K562 (cell line): ENCODE measurements at regions not wholly inside any gene's neighbourhood (a gene's known extent, or its start where the extent isn't known, plus 50 kb on each side); places are given as distances from the start of the nearest gene placed in this dataset.

Experiments
- DACH1 ChIP-seq: fragments of 450-650 bp; IDR thresholded peaks from 2 replicates; pipeline ENCODE4 v1.6.1; 2018; ENCODE audit not compliant: partially characterized antibody
- DEAF1 ChIP-seq: fragments of 450-650 bp; formaldehyde crosslinking; IDR thresholded peaks from 2 replicates; pipeline ENCODE4 v1.4.0; 2020; ENCODE audit warnings: mild to moderate bottlenecking, moderate library complexity
- EP300 ChIP-seq: IDR thresholded peaks from 2 replicates; pipeline ENCODE4 v1.6.1; 2012; ENCODE audit warnings: low read length, improper control_type of control experiment
- ERF ChIP-seq: fragments of 450-650 bp; formaldehyde crosslinking; IDR thresholded peaks from 2 replicates; pipeline ENCODE4 v1.4.0; 2020; ENCODE audit warnings: mild to moderate bottlenecking, mixed read lengths
- GTF2E2 ChIP-seq: fragments of 200-800 bp; sonication (Bioruptor generic); IDR thresholded peaks from 2 replicates; pipeline ENCODE4 v1.6.1; 2016; ENCODE audit warnings: missing genetic modification characterization, missing compliant biosample characterization
- NFE2L1 ChIP-seq: fragments of 450-650 bp; IDR thresholded peaks from 2 replicates; pipeline ENCODE4 v1.6.1; 2016; ENCODE audit warnings: missing genetic modification characterization, low read depth, mild to moderate bottlenecking, missing compliant biosample characterization, moderate library complexity, borderline replicate concordance
- NR2F6 ChIP-seq: fragments of 450-650 bp; formaldehyde crosslinking; IDR thresholded peaks from 2 replicates; pipeline ENCODE4 v1.4.0; 2020; ENCODE audit warnings: mild to moderate bottlenecking
- PURB ChIP-seq: sonication (generic); formaldehyde crosslinking; IDR thresholded peaks from 2 replicates; pipeline ENCODE4 v1.9.0; 2021; ENCODE audit warnings: low read depth, mild to moderate bottlenecking, missing genetic modification reagents
- RBM17 ChIP-seq: fragments of 200-400 bp; formaldehyde crosslinking; IDR thresholded peaks from 2 replicates; pipeline ENCODE4 v1.6.1; 2017; ENCODE audit warnings: low read depth, mild to moderate bottlenecking, low read length, borderline replicate concordance
- SMAD3 ChIP-seq: fragments of 450-650 bp; formaldehyde crosslinking; conservative IDR thresholded peaks from 2 replicates; pipeline ENCODE4 v1.4.0; 2020; ENCODE audit warnings: mild to moderate bottlenecking
- TF ChIP-seq, protein P1 (sequence below), 2 experiments: fragments of 450-650 bp; formaldehyde crosslinking in 1 of 2; IDR thresholded peaks; 2 replicates each; pipeline versions ENCODE4 v1.4.0 to v1.6.1; 2014 to 2020; ENCODE audit warnings: mild to moderate bottlenecking in 2 of 2, borderline replicate concordance in 1 of 2, low read depth in 1 of 2
- TF ChIP-seq, protein P2 (sequence below): fragments of 250-450 bp; sonication (Bioruptor Pico); IDR thresholded peaks from 2 replicates; pipeline ENCODE4 v1.5.0; 2020; ENCODE audit warnings: mild to moderate bottlenecking, borderline replicate concordance
- TF ChIP-seq, protein P3 (sequence below): fragments of 450-650 bp; IDR thresholded peaks from 2 replicates; pipeline ENCODE4 v1.6.1; 2016; ENCODE audit warnings: mild to moderate bottlenecking

GRCh38 chr7:13179011-13179582 is 491.7 kb downstream of the ARL4A start (continued):
- TF ChIP-seq, protein P1, sequence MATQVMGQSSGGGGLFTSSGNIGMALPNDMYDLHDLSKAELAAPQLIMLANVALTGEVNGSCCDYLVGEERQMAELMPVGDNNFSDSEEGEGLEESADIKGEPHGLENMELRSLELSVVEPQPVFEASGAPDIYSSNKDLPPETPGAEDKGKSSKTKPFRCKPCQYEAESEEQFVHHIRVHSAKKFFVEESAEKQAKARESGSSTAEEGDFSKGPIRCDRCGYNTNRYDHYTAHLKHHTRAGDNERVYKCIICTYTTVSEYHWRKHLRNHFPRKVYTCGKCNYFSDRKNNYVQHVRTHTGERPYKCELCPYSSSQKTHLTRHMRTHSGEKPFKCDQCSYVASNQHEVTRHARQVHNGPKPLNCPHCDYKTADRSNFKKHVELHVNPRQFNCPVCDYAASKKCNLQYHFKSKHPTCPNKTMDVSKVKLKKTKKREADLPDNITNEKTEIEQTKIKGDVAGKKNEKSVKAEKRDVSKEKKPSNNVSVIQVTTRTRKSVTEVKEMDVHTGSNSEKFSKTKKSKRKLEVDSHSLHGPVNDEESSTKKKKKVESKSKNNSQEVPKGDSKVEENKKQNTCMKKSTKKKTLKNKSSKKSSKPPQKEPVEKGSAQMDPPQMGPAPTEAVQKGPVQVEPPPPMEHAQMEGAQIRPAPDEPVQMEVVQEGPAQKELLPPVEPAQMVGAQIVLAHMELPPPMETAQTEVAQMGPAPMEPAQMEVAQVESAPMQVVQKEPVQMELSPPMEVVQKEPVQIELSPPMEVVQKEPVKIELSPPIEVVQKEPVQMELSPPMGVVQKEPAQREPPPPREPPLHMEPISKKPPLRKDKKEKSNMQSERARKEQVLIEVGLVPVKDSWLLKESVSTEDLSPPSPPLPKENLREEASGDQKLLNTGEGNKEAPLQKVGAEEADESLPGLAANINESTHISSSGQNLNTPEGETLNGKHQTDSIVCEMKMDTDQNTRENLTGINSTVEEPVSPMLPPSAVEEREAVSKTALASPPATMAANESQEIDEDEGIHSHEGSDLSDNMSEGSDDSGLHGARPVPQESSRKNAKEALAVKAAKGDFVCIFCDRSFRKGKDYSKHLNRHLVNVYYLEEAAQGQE (IDR thresholded peaks at IDR 0.05; ENCODE audit: borderline replicate concordance) = peak; percentile 57; the same call in 1 of the 2 replicates
- TF ChIP-seq, protein P1 (CRISPR knock-in tag; IDR thresholded peaks at IDR 0.05; ENCODE audit: low read depth) = no peak
- TF ChIP-seq PURB (CRISPR knock-in tag) (no peak), GTF2E2 (tag) (no peak), DEAF1 (CRISPR knock-in tag) (0 out of 2 replicates have a peak, but pooled peaks have one; percentile 38), RBM17 (no peak), EP300 (no peak), DACH1 (no peak), ERF (no peak), SMAD3 (CRISPR knock-in tag) (no peak), NR2F6 (CRISPR knock-in tag) (no peak), NFE2L1 (tag) (no peak)
- TF ChIP-seq, protein P2, sequence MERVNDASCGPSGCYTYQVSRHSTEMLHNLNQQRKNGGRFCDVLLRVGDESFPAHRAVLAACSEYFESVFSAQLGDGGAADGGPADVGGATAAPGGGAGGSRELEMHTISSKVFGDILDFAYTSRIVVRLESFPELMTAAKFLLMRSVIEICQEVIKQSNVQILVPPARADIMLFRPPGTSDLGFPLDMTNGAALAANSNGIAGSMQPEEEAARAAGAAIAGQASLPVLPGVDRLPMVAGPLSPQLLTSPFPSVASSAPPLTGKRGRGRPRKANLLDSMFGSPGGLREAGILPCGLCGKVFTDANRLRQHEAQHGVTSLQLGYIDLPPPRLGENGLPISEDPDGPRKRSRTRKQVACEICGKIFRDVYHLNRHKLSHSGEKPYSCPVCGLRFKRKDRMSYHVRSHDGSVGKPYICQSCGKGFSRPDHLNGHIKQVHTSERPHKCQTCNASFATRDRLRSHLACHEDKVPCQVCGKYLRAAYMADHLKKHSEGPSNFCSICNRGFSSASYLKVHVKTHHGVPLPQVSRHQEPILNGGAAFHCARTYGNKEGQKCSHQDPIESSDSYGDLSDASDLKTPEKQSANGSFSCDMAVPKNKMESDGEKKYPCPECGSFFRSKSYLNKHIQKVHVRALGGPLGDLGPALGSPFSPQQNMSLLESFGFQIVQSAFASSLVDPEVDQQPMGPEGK (CRISPR knock-in tag) = no peak
- TF ChIP-seq, protein P3, sequence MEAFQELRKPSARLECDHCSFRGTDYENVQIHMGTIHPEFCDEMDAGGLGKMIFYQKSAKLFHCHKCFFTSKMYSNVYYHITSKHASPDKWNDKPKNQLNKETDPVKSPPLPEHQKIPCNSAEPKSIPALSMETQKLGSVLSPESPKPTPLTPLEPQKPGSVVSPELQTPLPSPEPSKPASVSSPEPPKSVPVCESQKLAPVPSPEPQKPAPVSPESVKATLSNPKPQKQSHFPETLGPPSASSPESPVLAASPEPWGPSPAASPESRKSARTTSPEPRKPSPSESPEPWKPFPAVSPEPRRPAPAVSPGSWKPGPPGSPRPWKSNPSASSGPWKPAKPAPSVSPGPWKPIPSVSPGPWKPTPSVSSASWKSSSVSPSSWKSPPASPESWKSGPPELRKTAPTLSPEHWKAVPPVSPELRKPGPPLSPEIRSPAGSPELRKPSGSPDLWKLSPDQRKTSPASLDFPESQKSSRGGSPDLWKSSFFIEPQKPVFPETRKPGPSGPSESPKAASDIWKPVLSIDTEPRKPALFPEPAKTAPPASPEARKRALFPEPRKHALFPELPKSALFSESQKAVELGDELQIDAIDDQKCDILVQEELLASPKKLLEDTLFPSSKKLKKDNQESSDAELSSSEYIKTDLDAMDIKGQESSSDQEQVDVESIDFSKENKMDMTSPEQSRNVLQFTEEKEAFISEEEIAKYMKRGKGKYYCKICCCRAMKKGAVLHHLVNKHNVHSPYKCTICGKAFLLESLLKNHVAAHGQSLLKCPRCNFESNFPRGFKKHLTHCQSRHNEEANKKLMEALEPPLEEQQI = 0 out of 2 replicates have a peak, but pooled peaks have one; percentile 19
